ENCODE measurements at regions not wholly inside any gene's neighbourhood (a gene's known extent, or its start where the extent isn't known, plus 50 kb on each side); places are given as distances from the start of the nearest gene placed in this dataset.
A peak's percentile ranks its signal among the peaks of the same experiment; 100 is the strongest.
"Not testable (repeated sequence)": the region's sequence is repeated elsewhere in the genome, so short reads cannot be mapped to it uniquely, and the experiment has no call there.

DNA sequence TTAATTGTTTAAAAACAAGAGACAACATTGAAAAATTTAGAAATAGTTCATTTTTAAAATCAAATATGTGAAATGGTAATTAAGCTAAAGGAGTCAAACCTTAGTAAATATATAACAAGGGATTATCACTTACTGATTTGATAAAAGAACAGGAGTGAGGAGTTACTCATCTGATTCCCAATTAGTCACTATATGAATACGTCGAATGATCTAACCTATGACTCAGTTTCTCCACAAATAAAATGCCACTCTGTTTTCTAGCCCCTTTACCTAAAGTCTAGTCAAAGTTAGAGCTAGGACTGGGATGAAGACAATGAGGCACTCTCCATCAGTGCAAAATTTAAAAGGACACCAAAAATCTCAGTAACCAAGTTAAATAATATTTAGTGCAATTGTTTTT lies 70.4 kb upstream of the RASEF start:
- DNase-seq, result no peak

DNA sequence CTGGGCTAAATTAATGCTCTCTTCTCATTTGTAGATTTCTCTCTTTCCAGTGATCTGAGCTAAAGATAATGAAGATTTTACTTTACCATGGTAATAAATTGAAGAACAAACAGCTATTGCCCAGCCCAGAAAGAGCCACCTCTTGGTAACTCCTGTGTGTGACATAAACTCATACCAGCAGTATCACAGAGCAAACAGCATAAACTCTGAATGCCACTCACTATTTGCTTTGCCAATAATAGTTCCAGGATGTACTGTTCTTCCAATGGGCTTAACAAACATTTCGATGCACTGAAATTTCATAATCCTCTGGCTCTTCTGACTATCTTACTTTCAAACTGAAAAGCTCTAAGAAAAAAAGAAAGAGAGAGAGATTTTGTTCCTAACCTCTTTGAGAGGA lies 69.8 kb upstream of the RASEF start:
- DNase-seq, result no peak

DNA sequence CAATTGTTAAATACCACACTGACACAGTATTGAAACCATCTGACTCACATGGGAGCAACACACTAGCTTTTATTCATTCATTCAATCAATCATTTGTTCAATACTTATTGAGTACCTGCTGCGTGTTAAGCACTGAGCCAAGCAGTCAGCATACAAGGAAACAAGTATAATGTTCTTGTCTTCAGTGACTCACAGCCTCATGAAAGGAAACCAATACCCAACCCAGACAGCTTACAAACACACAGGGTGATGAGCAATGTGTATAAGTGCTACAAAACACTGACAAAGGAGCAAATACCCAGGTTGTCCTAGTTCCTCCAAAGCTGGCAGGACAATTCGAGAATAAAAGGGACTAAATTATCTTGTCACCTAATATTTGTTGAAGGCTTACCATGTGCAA lies 67.6 kb upstream of the RASEF start:
- DNase-seq, result no peak

DNA sequence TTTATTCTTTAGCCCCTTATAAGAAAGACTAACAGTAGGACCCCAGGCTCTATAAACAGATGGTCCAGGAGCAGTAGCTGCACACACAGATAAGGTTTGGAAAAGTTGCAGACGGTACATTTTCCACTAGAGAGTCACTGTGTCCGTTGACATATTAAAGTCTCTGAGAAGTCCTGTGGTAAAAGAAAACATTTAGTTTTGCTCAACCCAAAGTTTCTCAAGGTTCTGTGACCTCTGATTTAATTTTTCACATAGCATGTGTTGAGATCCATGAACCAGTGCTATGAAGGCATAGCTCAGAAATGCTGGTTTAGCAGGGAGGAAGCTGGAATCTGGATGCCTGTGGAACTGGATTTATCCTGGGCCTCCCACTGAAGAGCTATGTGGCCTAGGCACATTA lies 62.7 kb upstream of the RASEF start:
- DNase-seq, result no peak

DNA sequence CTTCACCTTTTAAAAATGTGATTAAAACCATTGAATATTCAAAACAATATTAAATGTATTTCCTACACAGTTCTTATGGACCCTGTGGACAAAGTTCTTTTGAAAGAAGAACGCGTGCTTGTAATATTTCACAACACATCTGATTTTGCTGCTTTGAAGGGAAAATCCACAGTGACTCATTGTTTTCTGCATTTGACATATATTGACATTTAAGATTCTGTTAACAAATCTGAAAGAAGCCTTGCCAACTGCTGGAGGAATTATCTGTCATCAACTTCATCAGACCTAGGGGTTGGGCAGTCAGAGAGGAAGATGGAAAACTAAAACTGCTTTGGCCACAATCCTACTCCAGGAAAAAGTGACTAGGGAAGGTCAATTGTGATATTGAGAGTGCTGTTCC lies 56.9 kb upstream of the RASEF start:
- peak; percentile 25 for DNase-seq

DNA sequence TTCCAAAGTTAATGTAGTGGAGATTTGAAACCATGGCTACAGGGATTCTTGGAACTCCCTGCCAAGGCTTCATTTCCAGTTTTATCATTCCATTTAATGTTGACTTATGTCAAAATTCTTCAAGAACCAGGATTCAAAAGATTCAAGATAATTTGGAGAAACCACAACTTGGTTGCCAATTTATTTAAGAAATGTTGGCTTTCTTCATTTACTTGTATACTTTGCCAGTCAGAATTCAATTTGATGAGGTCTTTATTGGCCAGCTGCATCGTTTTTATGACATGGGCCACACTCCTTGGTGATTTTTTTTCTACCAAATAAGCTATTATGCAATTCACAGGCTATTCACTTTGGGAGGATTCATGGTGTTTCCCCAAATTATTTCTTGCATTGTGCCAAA lies 53.1 kb upstream of the RASEF start:
- no peak for DNase-seq

DNA sequence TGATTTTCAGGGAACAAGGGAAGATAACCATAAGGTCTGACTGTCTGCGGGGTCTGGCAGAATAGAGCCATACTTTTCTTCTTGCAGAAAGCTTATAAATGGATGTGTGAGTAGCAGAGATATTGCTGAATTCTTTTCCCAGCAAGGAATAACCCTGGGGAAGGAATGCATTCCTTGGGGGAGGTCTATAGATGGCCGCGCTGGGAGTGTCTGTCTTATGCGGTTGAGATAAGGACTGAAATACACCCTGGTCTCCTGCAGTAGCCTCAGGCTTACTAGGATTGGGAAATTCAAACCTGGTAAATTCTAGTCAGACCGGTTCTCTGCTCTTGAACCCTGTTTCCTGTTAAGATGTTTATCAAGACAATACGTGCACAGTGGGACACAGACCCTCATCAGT lies 50.5 kb upstream of the RASEF start:
- DNase-seq, result not testable (repeated sequence)
